K562 (cell line): ENCODE measurements at regions not wholly inside any gene's neighbourhood (a gene's known extent, or its start where the extent isn't known, plus 50 kb on each side); places are given as distances from the start of the nearest gene placed in this dataset.

Experiments
- ATAC-seq: fragments of 200-7000 bp; cut with Tn5 transposase; 3 replicates; pipeline ENCODE4 v1.9.1; 2020; ENCODE audit warnings: moderate library complexity
- BruUV-seq: library from RNA; stranded (reverse); fragments of 400-500 nt; replicated peaks from 2 replicates; lab custom pipeline; 2021; lab: Mats Ljungman, UMichigan
- CTCF ChIA-PET: fragments of 300-600 bp; formaldehyde crosslinking; extraction: SDS; loops from one replicate; lab custom pipeline; 2021; ENCODE audit warnings: low intra/inter-chr PET ratio; lab: Yijun Ruan, JAX
- POLR2A ChIA-PET: fragments of 300-600, 350-650 bp; sonication (Branson Sonifier 250); formaldehyde crosslinking; extraction: SDS; loops from one replicate; lab custom pipeline; 2021; ENCODE audit warnings: antibody characterized with exemption, inconsistent platforms; lab: Yijun Ruan, JAX
- DNase-seq, 4 experiments: peaks; one replicate each; pipeline versions ENCODE4 v3.0.0 to v3.0.0-alpha.2; 2011 to 2018; ENCODE audit warnings: low spot score in 3 of 4, mixed read lengths in 3 of 4; ENCODE audit errors: extremely low read depth in 1 of 4
- FAIRE-seq: peaks from 2 replicates; lab custom pipeline; 2011; peaks lifted over from hg19 to GRCh38; lab: Jason Lieb, UNC
- H2AFZ ChIP-seq: 2 replicates; pipeline ENCODE4 v1.6.0; 2011; ENCODE audit warnings: low read depth, low read length, control low read depth, inconsistent platforms
- H3K27ac ChIP-seq: fragments of 200-600 bp; 3 replicates; pipeline ENCODE4 v1.8.0; 2011; ENCODE audit warnings: low read depth, mild to moderate bottlenecking, control low read depth, inconsistent platforms, low read length, moderate library complexity, mixed read lengths; ENCODE audit errors: extremely low read depth
- H3K27me3 ChIP-seq, 2 experiments: fragments of 300-600 bp in 1 of 2; 2 replicates in 1 of 2; 3 replicates in 1 of 2; pipeline versions ENCODE4 v1.6.0 to v1.8.0; 2011; ENCODE audit warnings: inconsistent platforms in 2 of 2, low read length in 2 of 2, mild to moderate bottlenecking in 1 of 2, mixed read lengths in 1 of 2, moderate library complexity in 1 of 2; ENCODE audit not compliant: control insufficient read depth in 2 of 2, insufficient read depth in 2 of 2
- H3K36me3 ChIP-seq: fragments of 300-600 bp; 3 replicates; pipeline ENCODE4 v1.8.0; 2011; ENCODE audit warnings: mild to moderate bottlenecking, low read length, inconsistent platforms; ENCODE audit not compliant: control insufficient read depth, insufficient read depth
- H3K4me1 ChIP-seq, 2 experiments: fragments of 200-600 bp in 1 of 2; replicated peaks in 1 of 2; 2 replicates in 1 of 2; 3 replicates in 1 of 2; pipeline versions ENCODE4 v1.5.1 to v1.8.0; 2011; ENCODE audit warnings: inconsistent platforms in 2 of 2, low read length in 2 of 2, mild to moderate bottlenecking in 1 of 2, mixed read lengths in 1 of 2, moderate library complexity in 1 of 2; ENCODE audit not compliant: control insufficient read depth in 2 of 2, insufficient read depth in 2 of 2
- H3K4me2 ChIP-seq: 2 replicates; pipeline ENCODE4 v1.6.1; 2011; ENCODE audit warnings: low read length, control low read depth, inconsistent platforms, mixed read lengths; ENCODE audit not compliant: insufficient read depth
- H3K4me3 ChIP-seq: fragments of 200-600 bp; sonication (generic), shearing (Covaris generic); 2 replicates; pipeline ENCODE4 v1.5.1; 2016; ENCODE audit warnings: control low read depth, inconsistent platforms
- H3K79me2 ChIP-seq: fragments of 200-600 bp; 3 replicates; pipeline ENCODE4 v1.8.0; 2011; ENCODE audit warnings: low read length, inconsistent platforms; ENCODE audit not compliant: control insufficient read depth, insufficient read depth
- H3K9ac ChIP-seq, 2 experiments: 2 replicates each; pipeline versions ENCODE4 v1.6.0 to v1.6.1; 2011; ENCODE audit warnings: low read depth in 2 of 2, low read length in 2 of 2, control low read depth in 1 of 2, inconsistent platforms in 1 of 2, mild to moderate bottlenecking in 1 of 2, mixed read lengths in 1 of 2; ENCODE audit not compliant: insufficient read depth in 1 of 2
- H3K9me1 ChIP-seq: one replicate; pipeline ENCODE4 v1.6.0; 2011; ENCODE audit warnings: inconsistent platforms, mild to moderate bottlenecking, low read length, moderate library complexity; ENCODE audit not compliant: control insufficient read depth, insufficient read depth
- H3K9me3 ChIP-seq: replicated peaks from 2 replicates; pipeline ENCODE4 v1.5.1; 2011; ENCODE audit warnings: low read depth, low read length, inconsistent platforms; ENCODE audit not compliant: control insufficient read depth, insufficient read depth
- H4K20me1 ChIP-seq: replicated peaks from 2 replicates; pipeline ENCODE4 v1.6.1; 2011; ENCODE audit warnings: low read length, inconsistent platforms, mixed read lengths; ENCODE audit not compliant: control insufficient read depth, insufficient read depth
- ESRRA ChIP-seq: fragments of 450-650 bp; IDR thresholded peaks from 2 replicates; pipeline ENCODE4 v1.6.1; 2014; ENCODE audit warnings: low read depth, mild to moderate bottlenecking, moderate library complexity, borderline replicate concordance
- POLR2G ChIP-seq: fragments of 200-400 bp; formaldehyde crosslinking; IDR thresholded peaks from 2 replicates; pipeline ENCODE4 v1.6.1; 2017; ENCODE audit warnings: low read depth, mild to moderate bottlenecking, antibody characterized with exemption, low read length, moderate library complexity
- POLR3A ChIP-seq: IDR thresholded peaks from 2 replicates; pipeline ENCODE4 v1.6.1; 2011; ENCODE audit warnings: borderline replicate concordance, mild to moderate bottlenecking, moderate library complexity; ENCODE audit not compliant: insufficient read length, insufficient read depth; ENCODE audit errors: extremely low read depth
- WGBS: fragments of 100-300 bp; shearing (Covaris generic); methylation state at CpG from one replicate; pipeline ENCODE4 v1.1.6; 2016; ENCODE audit warnings: low coverage, mixed read lengths; ENCODE audit not compliant: insufficient coverage; ENCODE audit errors: missing lambda C conversion rate; 5-methylcytosine and 5-hydroxymethylcytosine counted together
- in situ Hi-C: fragments of 300-500 bp; cut with MboI; formaldehyde crosslinking; loops from 4 replicates; pipeline ENCODE4 v1.15.0; 2018; ENCODE audit warnings: inconsistent platforms, mixed read lengths
- intact Hi-C: fragments of 100-400 bp; cut with micrococcal nuclease; formaldehyde crosslinking; loops from 2 replicates; pipeline ENCODE4 v1.14.2; 2022
- TF ChIP-seq, protein P1 (sequence below): fragments of 250-450 bp; sonication (Bioruptor Pico); IDR thresholded peaks from 2 replicates; pipeline ENCODE4 v1.9.0; 2021; ENCODE audit warnings: mild to moderate bottlenecking
- TF ChIP-seq, protein P2 (sequence below): fragments of 250-450 bp; sonication (Bioruptor Pico); IDR thresholded peaks from 2 replicates; pipeline ENCODE4 v1.4.0; 2020; ENCODE audit warnings: mild to moderate bottlenecking
- TF ChIP-seq, protein P3 (sequence below): sonication (generic); formaldehyde crosslinking; IDR thresholded peaks from 2 replicates; pipeline ENCODE4 v1.8.0; 2022; ENCODE audit warnings: mild to moderate bottlenecking, missing genetic modification reagents
- TF ChIP-seq, protein P4 (sequence below): fragments of 450-650 bp; IDR thresholded peaks from 2 replicates; pipeline ENCODE4 v1.6.1; 2016; ENCODE audit warnings: low read depth
- TF ChIP-seq, protein P5 (sequence below): fragments of 200-400 bp; formaldehyde crosslinking; IDR thresholded peaks from 2 replicates; pipeline ENCODE4 v1.6.1; 2017; ENCODE audit warnings: mild to moderate bottlenecking, low read depth, low read length, moderate library complexity

DNA sequence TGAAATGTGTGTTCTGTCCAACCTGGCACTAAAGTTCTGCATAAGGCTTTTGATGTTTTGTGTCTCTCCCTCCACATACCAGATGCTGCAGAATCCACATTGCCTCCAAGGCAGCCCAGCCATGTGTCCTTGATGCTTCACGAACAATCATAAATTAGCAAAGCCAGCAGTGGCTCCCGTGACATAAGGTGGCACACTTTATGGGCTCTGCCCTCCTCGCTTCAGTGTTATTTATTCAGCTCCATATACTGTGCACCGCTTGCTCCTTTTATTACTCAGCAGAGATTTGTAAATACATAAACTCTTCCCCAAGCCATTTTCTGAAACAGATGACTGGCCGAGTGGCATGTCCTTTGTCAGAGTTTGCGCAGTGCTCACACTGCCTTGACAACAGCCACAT lies 112.8 kb upstream of the SLC35F3 start:
- no peak overlapping the region for H3K4me3 ChIP-seq
- H4K20me1 ChIP-seq, result no peaks in the 10 kb centered on the region
- no peak overlapping the region for H3K4me2 ChIP-seq
- H3K9me3 ChIP-seq, result no peaks in the 10 kb centered on the region
- H3K27ac ChIP-seq, result no peak overlapping the region
- no peaks in the 10 kb centered on the region for H3K79me2 ChIP-seq
- no peak for DNase-seq
- no peak overlapping the region for H3K9ac ChIP-seq
- H3K36me3 ChIP-seq, result no peaks in the 10 kb centered on the region
- H3K4me1 ChIP-seq, result no peaks in the 10 kb centered on the region
- ChIA-PET CTCF (interaction anchor here (1.4 to 1.5 kb wide), 3 partner anchors 344 to 397 kb away, joined by 3 to 14 read pairs (median 8); no protein-coding TSS in a partner anchor), POLR2A (interaction anchor here (0.6 kb wide), 1 partner anchor 308 kb away, joined by 3 read pairs; no protein-coding TSS in a partner anchor)
- no peak for FAIRE-seq
- no TSS peak for BruUV-seq
- WGBS, result 45% methylated on average over 6 of the region's 6 CpGs
- intact Hi-C loops (loop anchor here (1.0 to 10.0 kb wide), 8 partner anchors 84 to 487 kb away; no protein-coding TSS in a partner anchor), in situ Hi-C loops (no loop called here)
- H3K27me3 ChIP-seq, result no peaks in the 10 kb centered on the region
- ATAC-seq, result no peak
- no peaks in the 10 kb centered on the region for H3K9me1 ChIP-seq
- no peak overlapping the region for H2AFZ ChIP-seq
- TF ChIP-seq POLR3A (no peak), POLR2G (no peak), ESRRA (no peak)
- TF ChIP-seq, protein P1, sequence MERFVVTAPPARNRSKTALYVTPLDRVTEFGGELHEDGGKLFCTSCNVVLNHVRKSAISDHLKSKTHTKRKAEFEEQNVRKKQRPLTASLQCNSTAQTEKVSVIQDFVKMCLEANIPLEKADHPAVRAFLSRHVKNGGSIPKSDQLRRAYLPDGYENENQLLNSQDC (CRISPR knock-in tag), result no peak
- TF ChIP-seq, protein P2, sequence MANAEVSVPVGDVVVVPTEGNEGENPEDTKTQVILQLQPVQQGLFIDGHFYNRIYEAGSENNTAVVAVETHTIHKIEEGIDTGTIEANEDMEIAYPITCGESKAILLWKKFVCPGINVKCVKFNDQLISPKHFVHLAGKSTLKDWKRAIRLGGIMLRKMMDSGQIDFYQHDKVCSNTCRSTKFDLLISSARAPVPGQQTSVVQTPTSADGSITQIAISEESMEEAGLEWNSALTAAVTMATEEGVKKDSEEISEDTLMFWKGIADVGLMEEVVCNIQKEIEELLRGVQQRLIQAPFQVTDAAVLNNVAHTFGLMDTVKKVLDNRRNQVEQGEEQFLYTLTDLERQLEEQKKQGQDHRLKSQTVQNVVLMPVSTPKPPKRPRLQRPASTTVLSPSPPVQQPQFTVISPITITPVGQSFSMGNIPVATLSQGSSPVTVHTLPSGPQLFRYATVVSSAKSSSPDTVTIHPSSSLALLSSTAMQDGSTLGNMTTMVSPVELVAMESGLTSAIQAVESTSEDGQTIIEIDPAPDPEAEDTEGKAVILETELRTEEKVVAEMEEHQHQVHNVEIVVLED (CRISPR knock-in tag), result no peak
- TF ChIP-seq, protein P3, sequence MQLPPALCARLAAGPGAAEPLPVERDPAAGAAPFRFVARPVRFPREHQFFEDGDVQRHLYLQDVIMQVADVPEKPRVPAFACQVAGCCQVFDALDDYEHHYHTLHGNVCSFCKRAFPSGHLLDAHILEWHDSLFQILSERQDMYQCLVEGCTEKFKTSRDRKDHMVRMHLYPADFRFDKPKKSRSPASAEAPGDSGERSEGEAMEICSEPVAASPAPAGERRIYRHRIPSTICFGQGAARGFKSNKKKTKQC (CRISPR knock-in tag), result no peak
- TF ChIP-seq, protein P4, sequence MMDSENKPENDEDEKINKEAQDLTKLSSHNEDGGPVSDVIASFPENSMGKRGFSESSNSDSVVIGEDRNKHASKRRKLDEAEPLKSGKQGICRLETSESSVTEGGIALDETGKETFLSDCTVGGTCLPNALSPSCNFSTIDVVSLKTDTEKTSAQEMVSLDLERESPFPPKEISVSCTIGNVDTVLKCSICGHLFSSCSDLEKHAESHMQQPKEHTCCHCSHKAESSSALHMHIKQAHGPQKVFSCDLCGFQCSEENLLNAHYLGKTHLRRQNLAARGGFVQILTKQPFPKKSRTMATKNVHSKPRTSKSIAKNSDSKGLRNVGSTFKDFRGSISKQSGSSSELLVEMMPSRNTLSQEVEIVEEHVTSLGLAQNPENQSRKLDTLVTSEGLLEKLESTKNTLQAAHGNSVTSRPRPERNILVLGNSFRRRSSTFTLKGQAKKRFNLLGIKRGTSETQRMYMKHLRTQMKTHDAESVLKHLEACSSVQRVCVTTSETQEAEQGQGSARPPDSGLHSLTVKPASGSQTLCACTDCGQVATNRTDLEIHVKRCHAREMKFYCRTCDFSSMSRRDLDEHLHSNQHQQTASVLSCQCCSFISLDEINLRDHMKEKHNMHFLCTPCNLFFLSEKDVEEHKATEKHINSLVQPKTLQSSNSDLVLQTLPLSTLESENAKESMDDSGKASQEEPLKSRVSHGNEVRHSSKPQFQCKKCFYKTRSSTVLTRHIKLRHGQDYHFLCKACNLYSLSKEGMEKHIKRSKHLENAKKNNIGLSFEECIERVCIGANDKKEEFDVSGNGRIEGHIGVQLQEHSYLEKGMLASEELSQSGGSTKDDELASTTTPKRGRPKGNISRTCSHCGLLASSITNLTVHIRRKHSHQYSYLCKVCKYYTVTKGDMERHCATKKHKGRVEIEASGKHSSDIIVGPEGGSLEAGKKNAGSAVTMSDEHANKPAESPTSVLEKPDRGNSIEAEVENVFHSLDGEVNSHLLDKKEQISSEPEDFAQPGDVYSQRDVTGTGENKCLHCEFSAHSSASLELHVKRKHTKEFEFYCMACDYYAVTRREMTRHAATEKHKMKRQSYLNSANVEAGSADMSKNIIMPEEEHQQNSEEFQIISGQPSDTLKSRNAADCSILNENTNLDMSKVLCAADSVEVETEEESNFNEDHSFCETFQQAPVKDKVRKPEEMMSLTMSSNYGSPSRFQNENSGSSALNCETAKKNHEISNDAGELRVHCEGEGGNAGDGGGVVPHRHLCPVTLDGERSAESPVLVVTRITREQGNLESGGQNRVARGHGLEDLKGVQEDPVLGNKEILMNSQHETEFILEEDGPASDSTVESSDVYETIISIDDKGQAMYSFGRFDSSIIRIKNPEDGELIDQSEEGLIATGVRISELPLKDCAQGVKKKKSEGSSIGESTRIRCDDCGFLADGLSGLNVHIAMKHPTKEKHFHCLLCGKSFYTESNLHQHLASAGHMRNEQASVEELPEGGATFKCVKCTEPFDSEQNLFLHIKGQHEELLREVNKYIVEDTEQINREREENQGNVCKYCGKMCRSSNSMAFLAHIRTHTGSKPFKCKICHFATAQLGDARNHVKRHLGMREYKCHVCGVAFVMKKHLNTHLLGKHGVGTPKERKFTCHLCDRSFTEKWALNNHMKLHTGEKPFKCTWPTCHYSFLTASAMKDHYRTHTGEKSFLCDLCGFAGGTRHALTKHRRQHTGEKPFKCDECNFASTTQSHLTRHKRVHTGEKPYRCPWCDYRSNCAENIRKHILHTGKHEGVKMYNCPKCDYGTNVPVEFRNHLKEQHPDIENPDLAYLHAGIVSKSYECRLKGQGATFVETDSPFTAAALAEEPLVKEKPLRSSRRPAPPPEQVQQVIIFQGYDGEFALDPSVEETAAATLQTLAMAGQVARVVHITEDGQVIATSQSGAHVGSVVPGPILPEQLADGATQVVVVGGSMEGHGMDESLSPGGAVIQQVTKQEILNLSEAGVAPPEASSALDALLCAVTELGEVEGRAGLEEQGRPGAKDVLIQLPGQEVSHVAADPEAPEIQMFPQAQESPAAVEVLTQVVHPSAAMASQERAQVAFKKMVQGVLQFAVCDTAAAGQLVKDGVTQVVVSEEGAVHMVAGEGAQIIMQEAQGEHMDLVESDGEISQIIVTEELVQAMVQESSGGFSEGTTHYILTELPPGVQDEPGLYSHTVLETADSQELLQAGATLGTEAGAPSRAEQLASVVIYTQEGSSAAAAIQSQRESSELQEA, result no peak
- TF ChIP-seq, protein P5, sequence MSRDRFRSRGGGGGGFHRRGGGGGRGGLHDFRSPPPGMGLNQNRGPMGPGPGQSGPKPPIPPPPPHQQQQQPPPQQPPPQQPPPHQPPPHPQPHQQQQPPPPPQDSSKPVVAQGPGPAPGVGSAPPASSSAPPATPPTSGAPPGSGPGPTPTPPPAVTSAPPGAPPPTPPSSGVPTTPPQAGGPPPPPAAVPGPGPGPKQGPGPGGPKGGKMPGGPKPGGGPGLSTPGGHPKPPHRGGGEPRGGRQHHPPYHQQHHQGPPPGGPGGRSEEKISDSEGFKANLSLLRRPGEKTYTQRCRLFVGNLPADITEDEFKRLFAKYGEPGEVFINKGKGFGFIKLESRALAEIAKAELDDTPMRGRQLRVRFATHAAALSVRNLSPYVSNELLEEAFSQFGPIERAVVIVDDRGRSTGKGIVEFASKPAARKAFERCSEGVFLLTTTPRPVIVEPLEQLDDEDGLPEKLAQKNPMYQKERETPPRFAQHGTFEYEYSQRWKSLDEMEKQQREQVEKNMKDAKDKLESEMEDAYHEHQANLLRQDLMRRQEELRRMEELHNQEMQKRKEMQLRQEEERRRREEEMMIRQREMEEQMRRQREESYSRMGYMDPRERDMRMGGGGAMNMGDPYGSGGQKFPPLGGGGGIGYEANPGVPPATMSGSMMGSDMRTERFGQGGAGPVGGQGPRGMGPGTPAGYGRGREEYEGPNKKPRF, result no peak
